Uterus (tissue), 3 donors: ENCODE measurements at regions not wholly inside any gene's neighbourhood (a gene's known extent, or its start where the extent isn't known, plus 50 kb on each side); places are given as distances from the start of the nearest gene placed in this dataset.

Source experiments
- DNase-seq, 2 donors: peaks; one replicate each; pipeline ENCODE4 v3.0.0-alpha.2; 2019 to 2020
- H3K27ac ChIP-seq, 2 donors: fragments of 200-600 bp; sonication (generic); 1 replicate in 1 of 2; 2 replicates in 1 of 2; pipeline ENCODE4 v1.5.1; 2016 to 2018
- H3K27me3 ChIP-seq, 2 donors: fragments of 200-600 bp; sonication (generic); one replicate each; pipeline ENCODE4 v1.5.1; 2018 to 2019; ENCODE audit warnings: control low read depth in 1 of 2
- H3K36me3 ChIP-seq, 2 donors: fragments of 200-600 bp; sonication (generic); one replicate each; pipeline ENCODE4 v1.5.1; 2019; ENCODE audit warnings: control low read depth in 1 of 2
- H3K4me1 ChIP-seq, 2 donors: fragments of 200-600 bp; sonication (generic); one replicate each; pipeline ENCODE4 v1.5.1; 2018 to 2019; ENCODE audit warnings: control low read depth in 1 of 2
- H3K4me3 ChIP-seq, 2 donors: fragments of 200-600 bp; sonication (generic); 1 replicate in 1 of 2; 2 replicates in 1 of 2; pipeline ENCODE4 v1.5.1; 2018 to 2019; ENCODE audit warnings: mild to moderate bottlenecking in 1 of 2
- H3K9me3 ChIP-seq, 2 donors: fragments of 200-600 bp; sonication (generic); one replicate each; pipeline ENCODE4 v1.5.1; 2019; ENCODE audit warnings: control low read depth in 1 of 2
- POLR2A ChIP-seq, 2 donors: fragments of 450-650 bp; IDR thresholded peaks; one replicate each; pipeline ENCODE4 v1.6.1; 2016; ENCODE audit warnings: antibody characterized with exemption in 2 of 2, mild to moderate bottlenecking in 1 of 2, moderate library complexity in 1 of 2
- intact Hi-C: fragments of 100-400 bp; cut with DNase I; formaldehyde crosslinking; loops from one replicate; pipeline ENCODE4 v1.15.1; 2023; ENCODE audit warnings: low total_unique reads
- TF ChIP-seq, protein P1 (sequence below), 4 experiments: fragments of 200-600 bp in 2 of 4; fragments of 450-650 bp in 2 of 4; sonication (generic) in 2 of 4; IDR thresholded peaks; one replicate each; pipeline ENCODE4 v1.5.1; 2016 to 2019; ENCODE audit warnings: antibody characterized with exemption in 4 of 4, mild to moderate bottlenecking in 2 of 4, moderate library complexity in 1 of 4
- donor health status: DM: yes; HTN: yes; CAD: no.

DNA sequence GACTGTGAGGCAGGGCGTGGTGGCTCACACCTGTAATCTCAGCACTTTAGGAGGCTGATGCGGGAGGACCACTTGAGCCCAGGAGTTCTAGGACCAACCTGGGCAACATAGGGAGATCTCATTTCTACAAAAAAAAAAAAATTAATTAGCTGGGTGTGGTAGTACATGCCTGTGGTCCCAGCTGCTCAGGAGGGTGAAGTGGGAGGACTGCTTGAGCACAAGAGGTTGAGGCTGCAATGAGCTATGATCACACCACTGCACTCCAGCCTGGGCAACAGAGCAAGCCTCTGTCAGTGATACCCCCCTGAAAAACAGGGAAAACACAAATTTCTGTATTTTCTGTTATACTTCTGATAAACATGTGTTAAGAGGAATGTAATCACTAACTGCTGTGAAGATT, 57.8 kb upstream of the ARHGAP32 start:
- no peak overlapping the region for H3K4me3 ChIP-seq
- H3K27me3 ChIP-seq, result no peaks in the 10 kb centered on the region
- intact Hi-C loops, result no loop called here
- no peaks in the 10 kb centered on the region for H3K36me3 ChIP-seq
- no peak for TF ChIP-seq POLR2A (IDR thresholded peaks at IDR 0.05)
- TF ChIP-seq, protein P1, sequence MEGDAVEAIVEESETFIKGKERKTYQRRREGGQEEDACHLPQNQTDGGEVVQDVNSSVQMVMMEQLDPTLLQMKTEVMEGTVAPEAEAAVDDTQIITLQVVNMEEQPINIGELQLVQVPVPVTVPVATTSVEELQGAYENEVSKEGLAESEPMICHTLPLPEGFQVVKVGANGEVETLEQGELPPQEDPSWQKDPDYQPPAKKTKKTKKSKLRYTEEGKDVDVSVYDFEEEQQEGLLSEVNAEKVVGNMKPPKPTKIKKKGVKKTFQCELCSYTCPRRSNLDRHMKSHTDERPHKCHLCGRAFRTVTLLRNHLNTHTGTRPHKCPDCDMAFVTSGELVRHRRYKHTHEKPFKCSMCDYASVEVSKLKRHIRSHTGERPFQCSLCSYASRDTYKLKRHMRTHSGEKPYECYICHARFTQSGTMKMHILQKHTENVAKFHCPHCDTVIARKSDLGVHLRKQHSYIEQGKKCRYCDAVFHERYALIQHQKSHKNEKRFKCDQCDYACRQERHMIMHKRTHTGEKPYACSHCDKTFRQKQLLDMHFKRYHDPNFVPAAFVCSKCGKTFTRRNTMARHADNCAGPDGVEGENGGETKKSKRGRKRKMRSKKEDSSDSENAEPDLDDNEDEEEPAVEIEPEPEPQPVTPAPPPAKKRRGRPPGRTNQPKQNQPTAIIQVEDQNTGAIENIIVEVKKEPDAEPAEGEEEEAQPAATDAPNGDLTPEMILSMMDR (IDR thresholded peaks at IDR 0.05), result no peak
- DNase-seq, result no peak
- H3K9me3 ChIP-seq, result no peaks in the 10 kb centered on the region
- H3K27ac ChIP-seq, result no peak overlapping the region
- no peaks in the 10 kb centered on the region for H3K4me1 ChIP-seq

DNA sequence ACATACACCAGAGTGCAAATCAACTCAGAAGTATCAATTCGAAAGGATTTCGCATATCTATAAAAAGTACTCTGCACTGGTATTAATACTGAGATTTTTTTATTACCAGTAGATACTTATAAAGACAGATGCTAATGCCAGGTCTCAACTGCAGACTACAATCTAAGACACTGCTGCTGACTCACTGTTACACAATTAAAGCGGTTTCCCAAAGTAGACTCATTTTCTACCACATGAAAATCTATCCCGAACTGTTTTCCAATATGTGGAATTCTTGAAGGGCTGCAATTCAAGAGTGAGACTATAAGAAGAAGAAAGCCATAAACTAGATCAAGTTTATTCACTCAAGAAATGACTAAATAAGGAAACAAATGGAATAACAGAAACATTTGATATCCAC, 57.2 kb upstream of the ARHGAP32 start:
- intact Hi-C loops, result no loop called here
- no peak for TF ChIP-seq POLR2A (IDR thresholded peaks at IDR 0.05)
- TF ChIP-seq, protein P1 (IDR thresholded peaks at IDR 0.05), result no peak

DNA sequence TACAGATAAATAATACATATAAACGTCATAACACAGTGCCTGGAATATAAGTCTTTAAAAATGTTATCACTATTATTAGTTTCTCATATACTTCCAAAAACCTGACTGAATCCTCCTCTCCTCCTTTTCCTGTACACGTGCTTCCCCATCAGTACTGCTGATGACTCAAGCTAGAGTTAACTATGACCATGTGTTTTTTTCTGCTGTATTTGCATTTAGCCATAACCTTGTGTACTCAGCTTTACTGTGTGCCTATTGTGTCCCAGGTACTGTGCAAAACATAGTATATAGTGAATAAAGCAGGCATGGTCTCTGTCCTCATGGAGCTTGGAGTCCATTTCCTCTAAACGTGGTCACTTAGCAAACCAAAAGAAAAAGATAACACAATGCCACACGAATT, 56.5 kb upstream of the ARHGAP32 start:
- Histone ChIP-seq H3K9me3 (no peaks in the 10 kb centered on the region), H3K4me3 (no peak overlapping the region), H3K36me3 (no peaks in the 10 kb centered on the region), H3K27ac (no peak overlapping the region), H3K27me3 (no peaks in the 10 kb centered on the region), H3K4me1 (no peaks in the 10 kb centered on the region)
- TF ChIP-seq, protein P1 (IDR thresholded peaks at IDR 0.05), result no peak
- no peak for TF ChIP-seq POLR2A (IDR thresholded peaks at IDR 0.05)
- intact Hi-C loops, result no loop called here
- no peak for DNase-seq

More for the DNA sequence above, 57.2 kb upstream of the ARHGAP32 start:
- no peak for DNase-seq
- H3K4me1 ChIP-seq, result no peaks in the 10 kb centered on the region
- H3K27me3 ChIP-seq, result no peaks in the 10 kb centered on the region
- no peak overlapping the region for H3K27ac ChIP-seq
- no peaks in the 10 kb centered on the region for H3K9me3 ChIP-seq
- H3K36me3 ChIP-seq, result no peaks in the 10 kb centered on the region
- H3K4me3 ChIP-seq, result no peak overlapping the region

DNA sequence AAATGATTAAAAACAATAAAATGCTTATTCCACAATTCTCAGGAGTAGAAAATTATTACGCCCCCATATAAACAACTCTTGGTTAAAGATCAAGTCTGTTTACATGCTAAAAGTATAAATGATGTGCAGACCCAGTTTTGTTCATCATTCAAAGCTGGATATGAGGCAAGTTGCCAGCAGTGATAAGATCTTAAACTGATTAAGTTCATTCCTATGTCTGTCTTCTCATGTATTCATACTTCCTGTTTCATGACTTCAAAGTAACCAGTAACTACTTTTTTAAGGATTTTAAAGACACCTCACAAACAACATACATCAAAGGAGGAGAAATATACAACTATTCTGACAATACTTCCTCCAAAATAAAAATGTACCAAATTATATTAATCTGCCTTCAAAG, 55.0 kb upstream of the ARHGAP32 start:
- H3K27ac ChIP-seq, result no peak overlapping the region
- H3K27me3 ChIP-seq, result no peaks in the 10 kb centered on the region
- intact Hi-C loops, result no loop called here
- TF ChIP-seq, protein P1 (IDR thresholded peaks at IDR 0.05), result no peak
- no peak for TF ChIP-seq POLR2A (IDR thresholded peaks at IDR 0.05)
- H3K36me3 ChIP-seq, result no peaks in the 10 kb centered on the region
- no peak for DNase-seq
- no peak overlapping the region for H3K4me3 ChIP-seq
- H3K9me3 ChIP-seq, result no peaks in the 10 kb centered on the region
- H3K4me1 ChIP-seq, result no peaks in the 10 kb centered on the region

DNA sequence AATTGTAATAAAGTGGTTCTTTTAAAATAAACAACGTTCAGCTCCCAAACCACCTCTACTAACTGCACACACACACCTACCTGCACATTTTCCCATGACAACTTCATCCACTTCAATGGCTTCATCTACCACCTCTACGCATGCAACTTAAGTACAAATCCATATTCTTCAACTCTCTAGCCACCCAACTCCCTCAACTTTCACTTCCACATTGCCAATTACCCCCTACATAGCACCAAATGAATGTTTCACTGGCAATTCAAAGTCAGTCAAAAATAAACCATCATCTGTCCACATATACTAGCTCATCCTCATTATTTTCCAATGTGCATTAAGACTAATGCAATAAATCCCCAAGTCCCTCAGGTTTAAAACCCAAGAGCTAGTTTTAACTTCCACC, 50.7 kb upstream of the ARHGAP32 start:
- intact Hi-C loops, result no loop called here
- H3K27ac ChIP-seq, result no peak overlapping the region
- no peak overlapping the region for H3K4me3 ChIP-seq
- DNase-seq, result no peak
- H3K27me3 ChIP-seq, result no peaks in the 10 kb centered on the region
- TF ChIP-seq POLR2A (IDR thresholded peaks at IDR 0.05), result no peak
- TF ChIP-seq, protein P1 (IDR thresholded peaks at IDR 0.05), result no peak
- no peaks in the 10 kb centered on the region for H3K36me3 ChIP-seq
- H3K9me3 ChIP-seq, result no peaks in the 10 kb centered on the region
- H3K4me1 ChIP-seq, result no peaks in the 10 kb centered on the region
